Sigmoid colon (tissue), 4 donors: ENCODE measurements at regions not wholly inside any gene's neighbourhood (a gene's known extent, or its start where the extent isn't known, plus 50 kb on each side); places are given as distances from the start of the nearest gene placed in this dataset.

Experiments used
- CTCF ChIP-seq, 4 experiments: fragments of 450-650 bp in 3 of 4; fragments of 200-600 bp in 1 of 4; IDR thresholded peaks; one replicate each; pipeline ENCODE4 v1.5.1; 2016 to 2019; ENCODE audit warnings: antibody characterized with exemption in 4 of 4, mild to moderate bottlenecking in 3 of 4, moderate library complexity in 2 of 4
- EP300 ChIP-seq, 4 donors: sonication (generic); formaldehyde crosslinking; IDR thresholded peaks; one replicate each; pipeline ENCODE4 v1.6.1; 2017; ENCODE audit warnings: antibody characterized with exemption in 4 of 4
- POLR2AphosphoS5 ChIP-seq, 4 donors: sonication (generic); formaldehyde crosslinking; IDR thresholded peaks; one replicate each; pipeline ENCODE4 v1.6.1; 2017; ENCODE audit warnings: antibody characterized with exemption in 4 of 4

- TF ChIP-seq EP300 (IDR thresholded peaks at IDR 0.05): no peak
- no peak for TF ChIP-seq CTCF (IDR thresholded peaks at IDR 0.05)
- TF ChIP-seq POLR2AphosphoS5 (IDR thresholded peaks at IDR 0.05): no peak
Measured at GRCh38 chr11:41788177-41788576, 328.7 kb upstream of the LRRC4C start.
